ENCODE measurements at regions not wholly inside any gene's neighbourhood (a gene's known extent, or its start where the extent isn't known, plus 50 kb on each side); places are given as distances from the start of the nearest gene placed in this dataset.

GRCh38 chr7:17521437-17521836 lies 223.0 kb downstream of the AHR start:
- TF ChIP-seq POLR2A (IDR thresholded peaks at IDR 0.05) (no peak), CTCF (IDR thresholded peaks at IDR 0.05) (no peak)
